Upper lobe of left lung (tissue), 4 donors: ENCODE measurements at regions not wholly inside any gene's neighbourhood (a gene's known extent, or its start where the extent isn't known, plus 50 kb on each side); places are given as distances from the start of the nearest gene placed in this dataset.

Experiments used
- POLR2AphosphoS5 ChIP-seq, 2 donors: sonication (generic); formaldehyde crosslinking; IDR thresholded peaks; one replicate each; pipeline ENCODE4 v1.5.1; 2017; ENCODE audit warnings: antibody characterized with exemption in 2 of 2
- TF ChIP-seq, protein P1 (sequence below), 6 experiments: fragments of 450-650 bp in 4 of 6; fragments of 200-600 bp in 2 of 6; sonication (generic) in 2 of 6; IDR thresholded peaks; one replicate each; pipeline ENCODE4 v1.5.1; 2016 to 2019; ENCODE audit warnings: antibody characterized with exemption in 6 of 6

DNA sequence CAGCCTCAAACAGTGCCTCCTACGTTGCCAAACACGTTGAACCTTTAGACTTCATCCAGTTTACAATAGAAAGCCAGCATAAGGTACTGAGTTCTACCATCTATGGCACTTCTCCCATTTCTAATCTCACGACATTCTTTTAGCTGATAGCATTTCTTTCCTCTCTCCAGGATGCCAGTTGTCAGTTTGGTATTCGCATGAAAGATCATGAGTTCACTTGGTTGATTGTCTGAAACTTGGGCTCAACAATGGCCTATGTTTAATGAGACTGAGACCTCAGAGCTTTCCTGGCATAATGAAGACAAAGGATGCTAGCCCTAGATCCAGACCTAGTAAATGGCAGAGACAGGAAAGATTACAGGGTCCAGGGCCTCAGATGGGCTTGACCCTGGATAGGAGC, 69.2 kb upstream of the SPRY1 start:
- TF ChIP-seq, protein P1, sequence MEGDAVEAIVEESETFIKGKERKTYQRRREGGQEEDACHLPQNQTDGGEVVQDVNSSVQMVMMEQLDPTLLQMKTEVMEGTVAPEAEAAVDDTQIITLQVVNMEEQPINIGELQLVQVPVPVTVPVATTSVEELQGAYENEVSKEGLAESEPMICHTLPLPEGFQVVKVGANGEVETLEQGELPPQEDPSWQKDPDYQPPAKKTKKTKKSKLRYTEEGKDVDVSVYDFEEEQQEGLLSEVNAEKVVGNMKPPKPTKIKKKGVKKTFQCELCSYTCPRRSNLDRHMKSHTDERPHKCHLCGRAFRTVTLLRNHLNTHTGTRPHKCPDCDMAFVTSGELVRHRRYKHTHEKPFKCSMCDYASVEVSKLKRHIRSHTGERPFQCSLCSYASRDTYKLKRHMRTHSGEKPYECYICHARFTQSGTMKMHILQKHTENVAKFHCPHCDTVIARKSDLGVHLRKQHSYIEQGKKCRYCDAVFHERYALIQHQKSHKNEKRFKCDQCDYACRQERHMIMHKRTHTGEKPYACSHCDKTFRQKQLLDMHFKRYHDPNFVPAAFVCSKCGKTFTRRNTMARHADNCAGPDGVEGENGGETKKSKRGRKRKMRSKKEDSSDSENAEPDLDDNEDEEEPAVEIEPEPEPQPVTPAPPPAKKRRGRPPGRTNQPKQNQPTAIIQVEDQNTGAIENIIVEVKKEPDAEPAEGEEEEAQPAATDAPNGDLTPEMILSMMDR (IDR thresholded peaks at IDR 0.05): no peak
- TF ChIP-seq POLR2AphosphoS5 (IDR thresholded peaks at IDR 0.05): no peak
